ENCODE measurements at regions not wholly inside any gene's neighbourhood (a gene's known extent, or its start where the extent isn't known, plus 50 kb on each side); places are given as distances from the start of the nearest gene placed in this dataset.

- no peak for TF ChIP-seq EZH2phosphoT487 (IDR thresholded peaks at IDR 0.05; ENCODE audit: insufficient read depth, low read depth)
- TF ChIP-seq EZH2 (IDR thresholded peaks at IDR 0.05; ENCODE audit: insufficient read depth, poor library complexity, severe bottlenecking): no peak
Observed at GRCh38 chr17:79338152-79338551, 263.5 kb downstream of the ENGASE start.

All from GM23248 (cell line).